ENCODE measurements at regions not wholly inside any gene's neighbourhood (a gene's known extent, or its start where the extent isn't known, plus 50 kb on each side); places are given as distances from the start of the nearest gene placed in this dataset.

DNA sequence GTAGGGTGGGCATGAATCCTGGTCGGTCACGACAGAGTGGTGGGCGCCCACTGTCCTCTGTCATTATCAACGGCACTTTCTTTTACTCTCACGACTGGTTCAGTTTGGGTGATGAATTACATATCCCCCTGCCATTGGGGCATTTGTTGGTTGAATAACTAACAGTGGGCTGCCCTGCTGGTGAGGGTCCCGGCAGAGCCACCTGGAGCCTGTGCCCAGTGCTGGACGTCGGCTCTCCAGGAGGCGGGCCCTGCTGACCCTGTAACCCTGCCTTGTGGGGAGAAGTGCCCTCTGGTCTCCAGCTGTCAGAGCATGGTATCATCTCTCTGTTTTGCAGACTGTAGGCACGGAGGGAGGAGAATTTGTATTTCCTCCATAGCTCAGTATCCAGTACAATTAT lies 199.1 kb downstream of the GLRX3 start:
- DNase-seq (ENCODE audit: low read depth), result no peak
- no peak overlapping the region for H3K4me3 ChIP-seq (ENCODE audit: low read length)
- TF ChIP-seq, protein P1, sequence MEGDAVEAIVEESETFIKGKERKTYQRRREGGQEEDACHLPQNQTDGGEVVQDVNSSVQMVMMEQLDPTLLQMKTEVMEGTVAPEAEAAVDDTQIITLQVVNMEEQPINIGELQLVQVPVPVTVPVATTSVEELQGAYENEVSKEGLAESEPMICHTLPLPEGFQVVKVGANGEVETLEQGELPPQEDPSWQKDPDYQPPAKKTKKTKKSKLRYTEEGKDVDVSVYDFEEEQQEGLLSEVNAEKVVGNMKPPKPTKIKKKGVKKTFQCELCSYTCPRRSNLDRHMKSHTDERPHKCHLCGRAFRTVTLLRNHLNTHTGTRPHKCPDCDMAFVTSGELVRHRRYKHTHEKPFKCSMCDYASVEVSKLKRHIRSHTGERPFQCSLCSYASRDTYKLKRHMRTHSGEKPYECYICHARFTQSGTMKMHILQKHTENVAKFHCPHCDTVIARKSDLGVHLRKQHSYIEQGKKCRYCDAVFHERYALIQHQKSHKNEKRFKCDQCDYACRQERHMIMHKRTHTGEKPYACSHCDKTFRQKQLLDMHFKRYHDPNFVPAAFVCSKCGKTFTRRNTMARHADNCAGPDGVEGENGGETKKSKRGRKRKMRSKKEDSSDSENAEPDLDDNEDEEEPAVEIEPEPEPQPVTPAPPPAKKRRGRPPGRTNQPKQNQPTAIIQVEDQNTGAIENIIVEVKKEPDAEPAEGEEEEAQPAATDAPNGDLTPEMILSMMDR (IDR thresholded peaks at IDR 0.05; ENCODE audit: insufficient read depth, low read depth, low read length, missing control alignments), result no peak

DNA sequence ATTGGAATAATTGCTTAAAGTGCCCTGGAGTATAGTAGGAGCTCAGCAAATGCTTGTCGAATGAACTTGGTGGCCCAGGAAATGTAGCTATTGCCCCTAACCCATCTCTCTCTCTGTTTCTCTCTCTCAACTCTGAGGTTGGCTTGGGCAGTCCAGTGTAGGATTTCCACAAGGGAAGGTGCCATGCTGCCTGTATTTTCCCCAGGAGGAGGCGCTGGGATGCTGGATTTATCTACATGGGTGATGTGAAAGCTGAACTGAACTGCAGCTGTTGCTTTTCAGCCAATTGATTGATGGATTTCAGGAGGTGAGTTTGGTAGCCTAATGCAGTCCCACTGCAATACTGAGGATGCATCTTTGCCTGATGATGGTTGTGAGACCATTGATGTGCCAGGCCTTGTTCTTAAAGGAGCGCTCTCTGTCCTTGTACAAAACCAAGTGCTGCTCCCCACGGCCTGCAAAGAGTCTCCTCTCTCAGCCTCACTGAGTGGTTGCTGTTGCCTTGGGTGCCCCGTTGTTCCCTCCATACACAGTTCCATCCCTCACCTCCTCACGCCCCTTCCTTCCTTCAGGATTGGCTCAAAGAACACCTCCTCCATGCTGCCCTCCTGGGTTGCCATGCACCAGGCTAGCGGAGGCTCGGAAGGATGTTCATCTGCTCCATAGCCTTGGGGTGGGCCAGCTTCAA lies 200.6 kb downstream of the GLRX3 start:
- no peak overlapping the region for H3K4me3 ChIP-seq (ENCODE audit: low read length)
- no peak for DNase-seq (ENCODE audit: low read depth)
- TF ChIP-seq, protein P1 (IDR thresholded peaks at IDR 0.05; ENCODE audit: insufficient read depth, low read depth, low read length, missing control alignments), result no peak

DNA sequence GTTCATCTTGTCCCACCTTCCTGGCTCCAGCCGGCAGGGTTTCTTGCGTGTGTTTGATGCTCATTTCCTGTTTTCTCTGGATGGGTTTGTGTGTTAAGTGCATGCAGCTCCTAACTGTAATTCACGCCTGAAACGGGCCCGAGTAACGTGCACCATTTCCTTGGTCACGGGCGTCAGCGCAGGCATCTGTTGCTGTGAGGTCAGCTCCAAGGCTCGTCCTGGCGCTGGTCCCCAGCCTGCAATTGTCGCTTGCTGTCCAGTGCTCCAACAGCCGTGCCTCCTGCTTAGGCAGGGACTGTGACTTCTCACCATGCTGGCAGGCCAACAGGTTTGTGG lies 201.1 kb downstream of the GLRX3 start:
- TF ChIP-seq, protein P1 (IDR thresholded peaks at IDR 0.05; ENCODE audit: insufficient read depth, low read depth, low read length, missing control alignments), result no peak
- no peak overlapping the region for H3K4me3 ChIP-seq (ENCODE audit: low read length)
- no peak for DNase-seq (ENCODE audit: low read depth)

DNA sequence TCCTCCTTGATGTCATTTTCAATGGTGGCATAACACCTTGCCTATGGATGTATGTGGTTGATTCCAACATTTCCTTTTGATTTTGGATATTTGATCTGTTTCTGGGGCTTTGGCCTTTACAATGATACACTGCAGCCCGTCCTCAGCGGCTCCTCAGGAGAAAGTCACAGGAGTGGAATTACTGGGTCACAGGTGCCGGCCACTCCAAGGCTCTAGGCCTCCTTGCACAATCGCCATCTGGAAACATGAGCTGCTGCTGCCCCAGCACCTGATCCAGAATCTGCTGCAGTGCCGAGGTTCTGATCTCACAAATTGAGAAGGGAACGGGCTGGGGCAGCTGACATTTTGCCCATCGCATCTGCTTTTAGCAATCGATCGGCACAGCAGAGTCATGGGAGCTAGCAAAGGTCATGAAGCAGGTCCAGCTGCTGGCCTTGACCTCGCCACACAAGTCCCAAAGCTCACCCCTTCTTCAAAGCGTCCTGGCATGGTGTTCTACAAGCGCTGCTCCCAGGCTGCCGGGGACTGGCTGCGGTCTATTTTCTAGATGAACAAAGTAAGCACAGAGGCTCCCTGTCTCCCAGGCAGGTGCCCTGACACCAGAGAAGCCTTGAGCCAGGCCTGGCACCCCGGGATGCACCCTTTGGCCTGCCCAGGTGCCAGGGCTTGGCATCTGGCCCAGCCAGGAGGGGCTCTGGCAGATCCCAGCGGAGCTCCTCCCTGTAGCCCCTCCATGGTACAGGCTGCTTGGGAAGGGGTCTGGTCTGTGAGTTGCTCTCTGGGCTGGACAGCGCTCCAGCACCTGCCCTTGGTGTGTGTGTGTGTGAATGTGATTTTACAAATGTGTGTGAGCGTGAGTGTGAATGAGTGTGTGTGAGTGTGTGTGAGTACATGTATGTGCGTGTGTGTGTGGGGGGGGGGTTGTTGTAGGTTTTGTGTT lies 201.8 kb downstream of the GLRX3 start:
- DNase-seq (ENCODE audit: low read depth), result no peak
- TF ChIP-seq, protein P1 (IDR thresholded peaks at IDR 0.05; ENCODE audit: insufficient read depth, low read depth, low read length, missing control alignments), result no peak

DNA sequence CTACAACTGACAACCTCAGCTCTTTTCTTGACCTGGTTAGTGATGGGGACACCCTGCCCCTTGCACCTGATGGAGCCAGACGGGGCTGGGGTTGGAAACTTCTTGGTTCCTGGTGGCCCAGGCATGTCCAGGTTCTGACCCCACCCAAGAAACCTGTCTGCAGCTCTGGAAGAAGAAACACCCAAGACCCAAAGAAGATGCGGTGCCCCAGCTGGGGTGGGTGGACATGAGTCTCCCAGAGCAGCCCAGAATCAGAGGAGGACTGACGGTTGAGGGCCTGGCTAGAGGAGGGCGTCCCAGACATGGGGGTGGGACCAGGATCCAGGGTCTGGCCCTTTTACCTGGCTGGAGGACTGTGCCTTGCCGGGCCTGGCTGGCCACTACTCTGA lies 202.4 kb downstream of the GLRX3 start:
- TF ChIP-seq, protein P1 (IDR thresholded peaks at IDR 0.05; ENCODE audit: insufficient read depth, low read depth, low read length, missing control alignments), result no peak
- no peak overlapping the region for H3K4me3 ChIP-seq (ENCODE audit: low read length)
- DNase-seq (ENCODE audit: low read depth), result no peak

More for the DNA sequence above, 201.8 kb downstream of the GLRX3 start:
- no peak overlapping the region for H3K4me3 ChIP-seq (ENCODE audit: low read length)

DNA sequence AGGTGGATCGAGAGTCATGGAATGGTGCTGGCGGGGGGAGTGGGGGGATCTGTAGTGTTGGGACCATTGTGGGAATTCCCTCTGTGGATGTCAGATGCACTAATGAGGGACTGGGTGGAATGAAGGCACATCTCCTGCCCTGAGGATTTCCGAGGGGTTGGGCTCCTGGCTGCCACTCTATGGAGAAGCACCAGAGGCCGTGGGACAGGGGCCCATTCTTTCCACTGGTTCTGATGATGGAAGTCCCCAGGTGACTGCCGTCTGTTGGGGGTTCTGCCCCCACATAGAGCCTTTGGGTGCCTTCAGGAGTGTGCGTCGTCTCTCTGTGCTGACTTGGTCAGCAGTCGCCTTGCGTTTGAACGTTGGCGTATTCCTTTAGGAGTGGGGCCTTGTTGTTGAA lies 202.9 kb downstream of the GLRX3 start:
- H3K4me3 ChIP-seq (ENCODE audit: low read length), result no peak overlapping the region
- TF ChIP-seq, protein P1 (IDR thresholded peaks at IDR 0.05; ENCODE audit: insufficient read depth, low read depth, low read length, missing control alignments), result no peak
- no peak for DNase-seq (ENCODE audit: low read depth)

All from epithelial cell of esophagus (primary cell).